VCaP (cell line): ENCODE measurements at regions not wholly inside any gene's neighbourhood (a gene's known extent, or its start where the extent isn't known, plus 50 kb on each side); places are given as distances from the start of the nearest gene placed in this dataset.

Experiments
- H3K27ac ChIP-seq: fragments of 450-650 bp; 2 replicates; pipeline ENCODE4 v1.5.1; 2017
- CTCF ChIP-seq: fragments of 450-650 bp; conservative IDR thresholded peaks from 2 replicates; pipeline ENCODE4 v1.5.1; 2017; ENCODE audit warnings: mild to moderate bottlenecking, moderate library complexity

- no peak overlapping the region for H3K27ac ChIP-seq
- TF ChIP-seq CTCF: no peak
Measured at GRCh38 chr20:11035211-11035610, 361.4 kb upstream of the JAG1 start.

GRCh38 chr20:11041396-11041795 lies 367.6 kb upstream of the JAG1 start:
- H3K27ac ChIP-seq: no peak overlapping the region
- no peak for TF ChIP-seq CTCF

GRCh38 chr20:11043001-11043400 lies 369.2 kb upstream of the JAG1 start:
- no peak overlapping the region for H3K27ac ChIP-seq
- no peak for TF ChIP-seq CTCF

- no peak overlapping the region for H3K27ac ChIP-seq
- TF ChIP-seq CTCF: no peak
Measured at GRCh38 chr20:11044561-11044960, 370.8 kb upstream of the JAG1 start.

- H3K27ac ChIP-seq: no peak overlapping the region
- no peak for TF ChIP-seq CTCF
Measured at GRCh38 chr20:11045412-11046175, 371.8 kb upstream of the JAG1 start.

GRCh38 chr20:11047559-11047958 lies 373.8 kb upstream of the JAG1 start:
- no peak for TF ChIP-seq CTCF
- no peak overlapping the region for H3K27ac ChIP-seq

- TF ChIP-seq CTCF: no peak
- H3K27ac ChIP-seq: no peak overlapping the region
Measured at GRCh38 chr20:11048739-11049138, 374.9 kb upstream of the JAG1 start.
